ENCODE measurements at regions not wholly inside any gene's neighbourhood (a gene's known extent, or its start where the extent isn't known, plus 50 kb on each side); places are given as distances from the start of the nearest gene placed in this dataset.

GRCh38 chr16:5907544-5907943, 809.9 kb upstream of the EEF2KMT start:
- TF ChIP-seq POLR2AphosphoS5 (IDR thresholded peaks at IDR 0.05; ENCODE audit: borderline replicate concordance, low read depth, low read length) (no peak), EZH2 (IDR thresholded peaks at IDR 0.05) (no peak), FOXP2 (optimal IDR thresholded peaks at IDR 0.05; ENCODE audit: control extremely low read depth, extremely low read length, insufficient read depth) (no peak)

All from SK-N-MC (cell line).